Right hindlimb (tissue), 1 donor: ENCODE measurements at regions not wholly inside any gene's neighbourhood (a gene's known extent, or its start where the extent isn't known, plus 50 kb on each side); places are given as distances from the start of the nearest gene placed in this dataset.

Experiments used
- DNase-seq: peaks from one replicate; pipeline ENCODE4 v3.0.0-alpha.2; 2018

GRCh38 chr18:57249179-57249578, 102.3 kb downstream of the BOD1L2 start:
- no peak for DNase-seq

GRCh38 chr18:57249883-57250282, 102.5 kb upstream of the ST8SIA3 start:
- no peak for DNase-seq

DNA sequence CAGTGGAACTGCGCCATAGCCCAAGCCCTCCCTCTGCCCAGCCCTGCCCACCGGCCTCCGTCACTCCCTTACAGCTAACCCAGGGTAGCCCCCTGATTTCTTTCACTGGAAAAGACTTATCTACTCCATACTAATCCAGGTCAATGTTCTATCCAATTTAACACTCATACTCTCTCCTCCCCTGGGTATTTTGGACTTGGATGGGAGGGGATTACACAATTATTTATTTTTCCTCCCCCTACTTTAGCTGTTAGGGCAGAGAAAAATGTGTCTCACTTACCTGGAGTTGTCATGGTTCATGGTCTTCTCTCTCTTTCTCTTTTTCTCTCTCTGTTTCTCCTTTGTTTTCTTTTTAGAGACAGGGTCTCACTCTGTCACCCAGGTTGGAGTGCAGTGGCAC, 100.6 kb upstream of the ST8SIA3 start:
- DNase-seq: no peak

GRCh38 chr18:57253903-57254302, 98.5 kb upstream of the ST8SIA3 start:
- no peak for DNase-seq

GRCh38 chr18:57258131-57258777, 94.1 kb upstream of the ST8SIA3 start:
- DNase-seq: no peak

DNA sequence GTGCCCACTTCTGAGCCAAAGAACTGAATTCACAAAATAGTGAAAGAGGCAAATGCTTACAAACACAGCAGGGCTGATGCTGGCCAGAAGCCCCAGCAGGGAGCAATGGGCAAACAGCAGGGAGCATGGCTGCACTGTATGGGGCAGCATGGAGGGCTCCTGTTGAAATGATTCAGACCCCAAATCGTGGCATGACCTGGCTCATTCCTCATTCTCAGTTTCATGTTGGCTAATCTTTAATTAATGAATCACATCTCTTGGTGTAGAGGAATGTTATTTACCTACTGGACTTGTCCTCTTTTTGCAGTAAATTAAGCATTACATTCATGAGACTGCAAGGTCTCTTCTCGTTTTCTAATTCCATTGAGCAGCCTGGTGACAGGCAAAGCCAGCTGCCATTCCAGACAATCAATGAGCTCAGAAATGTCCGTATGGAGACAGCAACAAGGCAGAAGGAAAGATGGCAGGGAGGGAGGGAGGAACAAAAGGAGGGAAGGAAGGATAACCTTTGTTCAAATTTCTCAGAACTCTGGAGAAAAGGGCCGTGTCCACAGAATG, 84.9 kb upstream of the ST8SIA3 start:
- no peak for DNase-seq

GRCh38 chr18:57269756-57270155, 82.6 kb upstream of the ST8SIA3 start:
- DNase-seq: no peak

DNA sequence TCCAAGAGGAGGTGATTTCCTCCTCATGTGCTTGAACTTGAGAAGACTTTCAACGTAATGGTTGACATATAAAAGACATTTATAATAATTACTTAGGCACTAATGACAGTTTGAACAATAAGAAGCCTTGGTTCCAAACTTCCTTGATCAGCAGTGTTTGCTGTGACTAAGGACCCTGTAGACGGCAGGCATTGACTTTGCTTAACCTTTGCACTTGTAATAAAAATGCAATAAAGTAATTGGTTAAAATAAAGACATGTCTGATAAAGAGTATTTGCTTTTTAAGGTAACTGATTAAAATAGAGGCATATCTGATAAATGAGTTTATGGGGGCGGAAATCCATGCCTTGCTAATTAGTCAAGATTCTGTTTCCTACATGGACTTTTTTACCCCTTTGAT, 82.2 kb upstream of the ST8SIA3 start:
- DNase-seq: no peak

DNA sequence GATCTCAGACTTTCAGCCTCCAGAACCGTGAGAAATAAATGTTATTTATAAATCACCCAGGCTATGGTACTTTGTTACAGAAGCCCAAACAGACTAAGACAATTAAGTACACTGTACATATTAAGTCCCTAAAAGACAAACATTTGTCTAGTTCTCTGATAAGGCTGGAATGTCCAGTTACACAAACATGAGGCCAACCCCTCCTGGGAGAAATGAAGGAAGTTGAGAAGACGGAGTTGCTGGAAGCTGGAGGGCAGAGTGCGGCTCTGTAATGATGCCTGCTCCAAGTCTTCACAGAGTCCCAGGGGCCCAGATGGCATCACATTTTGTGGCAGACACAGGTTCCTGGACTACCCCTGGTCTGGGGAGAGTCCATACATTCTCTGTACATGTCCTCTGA, 79.2 kb upstream of the ST8SIA3 start:
- no peak for DNase-seq

GRCh38 chr18:57275111-57275510, 77.2 kb upstream of the ST8SIA3 start:
- DNase-seq: no peak

DNA sequence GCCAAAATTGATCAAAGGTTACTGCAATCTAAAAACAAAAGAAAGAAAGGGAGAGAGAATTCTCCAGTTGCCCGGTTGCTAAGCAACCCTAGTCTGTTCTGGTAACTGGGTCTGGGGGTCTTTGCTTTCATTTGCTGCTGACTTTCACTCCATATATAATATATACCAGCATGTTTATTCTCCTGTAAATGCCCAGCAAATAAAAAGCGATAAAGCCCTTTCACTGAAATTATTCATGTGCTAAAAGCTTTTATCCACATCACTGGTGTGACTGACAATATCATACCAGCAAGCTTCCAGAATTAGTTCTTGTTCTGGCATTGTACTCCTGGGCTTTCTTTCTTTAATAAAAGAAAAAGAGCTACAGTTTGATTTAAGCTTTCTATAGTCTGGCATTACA, 75.5 kb upstream of the ST8SIA3 start:
- no peak for DNase-seq

- DNase-seq: no peak
These were observed 73.4 kb upstream of the ST8SIA3 start for GRCh38 chr18:57278933-57279332.

DNA sequence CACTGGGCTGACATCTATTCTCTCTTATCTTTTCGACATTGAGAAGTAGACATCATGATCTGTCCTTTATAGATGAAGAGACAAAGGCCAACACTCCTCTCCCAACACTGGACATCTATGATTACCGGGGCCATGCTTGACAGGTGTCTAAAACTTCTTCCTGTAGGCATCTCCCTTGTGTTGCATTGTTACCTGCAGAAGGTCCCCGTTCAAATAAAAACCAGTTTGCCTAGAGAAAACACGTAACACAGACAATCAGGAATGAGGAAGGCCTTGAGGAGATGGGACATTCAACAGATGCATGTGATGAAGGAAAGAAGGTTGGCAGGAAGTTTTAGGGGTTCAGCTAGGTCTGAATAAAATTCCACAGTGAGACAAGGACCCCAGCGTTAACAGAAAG, 70.8 kb upstream of the ST8SIA3 start:
- DNase-seq: no peak

GRCh38 chr18:57286949-57287348, 65.4 kb upstream of the ST8SIA3 start:
- DNase-seq: no peak

- no peak for DNase-seq
These were observed 64.6 kb upstream of the ST8SIA3 start for GRCh38 chr18:57287766-57288165.

DNA sequence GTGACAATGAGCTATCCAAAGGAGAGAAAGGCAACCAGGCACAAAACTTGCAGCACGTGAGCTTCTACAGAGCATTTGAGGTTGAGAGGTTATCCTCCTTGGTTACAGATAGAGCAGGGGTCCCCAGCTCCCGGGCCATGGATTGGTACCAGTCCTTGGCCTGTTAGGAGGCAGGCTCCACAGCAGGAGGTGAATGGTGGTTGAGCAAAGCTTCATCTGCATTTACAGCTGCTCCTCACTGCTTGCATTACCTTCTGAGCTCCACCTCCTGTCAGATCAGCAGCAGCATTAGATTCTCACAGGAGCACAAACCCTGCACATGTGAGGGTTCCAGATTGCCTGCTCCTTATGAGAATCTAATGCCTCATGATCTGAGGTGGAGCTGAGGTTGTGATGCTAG, 57.8 kb upstream of the ST8SIA3 start:
- no peak for DNase-seq

GRCh38 chr18:57296336-57296735, 56.0 kb upstream of the ST8SIA3 start:
- DNase-seq: no peak

DNA sequence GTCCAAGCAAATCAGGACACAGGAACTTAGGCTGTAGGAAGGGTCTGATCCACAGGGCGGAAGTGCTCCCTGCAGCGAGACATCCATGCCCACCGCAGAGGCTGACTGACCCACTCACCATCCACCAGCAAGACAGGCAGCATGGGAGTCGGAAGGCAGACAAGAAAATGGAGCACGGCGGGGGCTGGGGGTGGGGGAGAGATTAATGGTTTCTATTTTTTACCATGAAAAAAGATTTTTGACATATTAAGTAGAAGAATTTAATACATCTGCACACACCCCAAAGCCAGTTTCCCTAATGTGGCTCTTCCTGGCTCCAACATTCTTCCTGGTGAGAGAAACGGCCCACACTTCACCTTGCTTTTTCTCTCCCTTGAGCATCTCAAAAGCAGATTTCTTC, 55.1 kb upstream of the ST8SIA3 start:
- no peak for DNase-seq

GRCh38 chr18:57299931-57300330, 52.4 kb upstream of the ST8SIA3 start:
- no peak for DNase-seq

GRCh38 chr18:57301573-57302559, 50.5 kb upstream of the ST8SIA3 start:
- no peak for DNase-seq
